H1 (cell line): ENCODE measurements at regions not wholly inside any gene's neighbourhood (a gene's known extent, or its start where the extent isn't known, plus 50 kb on each side); places are given as distances from the start of the nearest gene placed in this dataset.
"Not testable (repeated sequence)": the region's sequence is repeated elsewhere in the genome, so short reads cannot be mapped to it uniquely, and the experiment has no call there.

ENCODE experiments used
- CTCF ChIA-PET: fragments of 300-600 bp; sonication (Branson Sonifier 250); formaldehyde crosslinking; loops from one replicate; lab custom pipeline; 2021; ENCODE audit not compliant: partially characterized antibody; lab: Charles Lee
- POLR2A ChIA-PET: fragments of 300-600 bp; sonication (Branson Sonifier 250); formaldehyde crosslinking; loops from one replicate; lab custom pipeline; 2021; ENCODE audit warnings: inconsistent platforms; ENCODE audit not compliant: partially characterized antibody; lab: Charles Lee
- DNase-seq, 2 experiments: peaks; one replicate each; pipeline versions ENCODE4 v3.0.0 to v3.0.0-alpha.2; 2010 to 2022; ENCODE audit warnings: low spot score in 2 of 2, low read depth in 1 of 2, mixed read lengths in 1 of 2
- FAIRE-seq: peaks from 2 replicates; lab custom pipeline; 2011; peaks lifted over from hg19 to GRCh38; lab: Jason Lieb, UNC
- H2AFZ ChIP-seq: 2 replicates; pipeline ENCODE4 v1.8.1; 2012; ENCODE audit warnings: low read length, inconsistent platforms
- H2AK5ac ChIP-seq: 2 replicates; pipeline ENCODE4 v1.6.1; 2013; ENCODE audit warnings: low read depth, low read length
- H2BK120ac ChIP-seq: replicated peaks from 2 replicates; pipeline ENCODE3; 2013; ENCODE audit warnings: low read depth, low read length, inconsistent platforms
- H2BK12ac ChIP-seq: 2 replicates; pipeline ENCODE4 v1.6.1; 2013; ENCODE audit warnings: low read depth, low read length
- H2BK15ac ChIP-seq: 2 replicates; pipeline ENCODE4 v1.6.1; 2013; ENCODE audit warnings: low read length
- H2BK20ac ChIP-seq: 2 replicates; pipeline ENCODE4 v1.6.1; 2013; ENCODE audit warnings: low read length
- H2BK5ac ChIP-seq: 2 replicates; pipeline ENCODE4 v1.6.1; 2013; ENCODE audit warnings: low read depth, low read length
- H3K14ac ChIP-seq: 2 replicates; pipeline ENCODE4 v1.6.1; 2013; ENCODE audit warnings: inconsistent platforms; ENCODE audit not compliant: insufficient read length
- H3K18ac ChIP-seq: 2 replicates; pipeline ENCODE4 v1.6.1; 2013; ENCODE audit warnings: low read length; ENCODE audit errors: extremely low read depth
- H3K23ac ChIP-seq: 2 replicates; pipeline ENCODE4 v1.6.1; 2013; ENCODE audit warnings: inconsistent platforms; ENCODE audit not compliant: insufficient read length
- H3K23me2 ChIP-seq: 2 replicates; pipeline ENCODE4 v1.6.1; 2013; ENCODE audit warnings: low read depth, low read length
- H3K27ac ChIP-seq: 2 replicates; pipeline ENCODE4 v1.6.1; 2011; ENCODE audit warnings: low read depth, low read length, inconsistent platforms
- H3K27me3 ChIP-seq, 4 experiments: replicated peaks in 1 of 4; 1 replicate in 1 of 4; 2 replicates in 3 of 4; pipeline versions ENCODE4 v1.6.1 to v1.8.1; 2011 to 2013; ENCODE audit warnings: low read length in 3 of 4, mild to moderate bottlenecking in 3 of 4, inconsistent platforms in 2 of 4, mixed read lengths in 2 of 4, moderate library complexity in 1 of 4; ENCODE audit not compliant: control insufficient read depth in 3 of 4, insufficient read depth in 3 of 4; ENCODE audit errors: extremely low read depth in 1 of 4
- H3K36me3 ChIP-seq, 4 experiments: 2 replicates each; pipeline versions ENCODE4 v1.6.1 to v1.8.1; 2011 to 2013; ENCODE audit warnings: mild to moderate bottlenecking in 4 of 4, low read length in 3 of 4, moderate library complexity in 2 of 4, control low read depth in 1 of 4, inconsistent platforms in 1 of 4; ENCODE audit not compliant: insufficient read depth in 4 of 4, control insufficient read depth in 2 of 4
- H3K4ac ChIP-seq: replicated peaks from 2 replicates; pipeline ENCODE3; 2013; ENCODE audit warnings: low read length, low read depth, mixed read lengths, inconsistent platforms; ENCODE audit not compliant: insufficient read length
- H3K4me1 ChIP-seq, 4 experiments: replicated peaks in 1 of 4; 1 replicate in 1 of 4; 2 replicates in 3 of 4; pipeline versions ENCODE4 v1.6.1 to v1.8.1; 2011 to 2013; ENCODE audit warnings: low read length in 3 of 4, inconsistent platforms in 2 of 4, mixed read lengths in 1 of 4; ENCODE audit not compliant: insufficient read depth in 4 of 4, control insufficient read depth in 3 of 4
- H3K4me2 ChIP-seq, 2 experiments: 2 replicates each; pipeline versions ENCODE4 v1.6.1 to v1.8.1; 2011 to 2013; ENCODE audit warnings: low read depth in 2 of 2, low read length in 2 of 2, control low read depth in 1 of 2, inconsistent platforms in 1 of 2, mild to moderate bottlenecking in 1 of 2; ENCODE audit not compliant: insufficient read depth in 1 of 2
- H3K4me3 ChIP-seq, 4 experiments: fragments of 200-600, 300-600 bp in 1 of 4; sonication (generic), shearing (Covaris generic), sonication (Bioruptor Twin) in 1 of 4; 2 replicates each; pipeline versions ENCODE4 v1.5.1 to v1.8.1; 2011 to 2016; ENCODE audit warnings: low read length in 4 of 4, low read depth in 3 of 4, control low read depth in 2 of 4, inconsistent platforms in 2 of 4, mild to moderate bottlenecking in 2 of 4, mixed read lengths in 1 of 4, moderate library complexity in 1 of 4; ENCODE audit not compliant: insufficient read depth in 2 of 4; ENCODE audit errors: extremely low read depth in 1 of 4
- H3K56ac ChIP-seq: replicated peaks from 2 replicates; pipeline ENCODE3; 2013; ENCODE audit warnings: low read depth, mild to moderate bottlenecking, mixed read lengths, low read length, inconsistent platforms; ENCODE audit not compliant: insufficient read length
- H3K79me1 ChIP-seq: 2 replicates; pipeline ENCODE4 v1.6.1; 2013; ENCODE audit warnings: low read depth, low read length, control low read depth
- H3K79me2 ChIP-seq, 2 experiments: 2 replicates each; pipeline versions ENCODE4 v1.6.1 to v1.8.1; 2012 to 2013; ENCODE audit warnings: low read length in 2 of 2, mild to moderate bottlenecking in 2 of 2, inconsistent platforms in 1 of 2; ENCODE audit not compliant: insufficient read depth in 2 of 2, control insufficient read depth in 1 of 2
- H3K9ac ChIP-seq, 4 experiments: replicated peaks in 1 of 4; 1 replicate in 1 of 4; 2 replicates in 3 of 4; pipeline versions ENCODE4 v1.6.1 to v1.8.1; 2011 to 2013; ENCODE audit warnings: low read depth in 3 of 4, low read length in 3 of 4, control low read depth in 2 of 4, mild to moderate bottlenecking in 2 of 4, moderate library complexity in 2 of 4, inconsistent platforms in 1 of 4; ENCODE audit errors: extremely low read depth in 1 of 4
- H3K9me3 ChIP-seq, 2 experiments: 2 replicates each; pipeline versions ENCODE4 v1.6.1 to v1.8.1; 2012 to 2013; ENCODE audit warnings: mild to moderate bottlenecking in 2 of 2, moderate library complexity in 2 of 2, control low read depth in 1 of 2, inconsistent platforms in 1 of 2, low read depth in 1 of 2, low read length in 1 of 2, mixed read lengths in 1 of 2; ENCODE audit not compliant: insufficient read depth in 2 of 2
- H4K20me1 ChIP-seq, 2 experiments: replicated peaks in 1 of 2; 2 replicates each; pipeline versions ENCODE3 to v1.8.1; 2011 to 2013; ENCODE audit warnings: inconsistent platforms in 2 of 2, low read length in 2 of 2, mild to moderate bottlenecking in 1 of 2; ENCODE audit not compliant: insufficient read depth in 2 of 2, control insufficient read depth in 1 of 2
- H4K5ac ChIP-seq: 2 replicates; pipeline ENCODE4 v1.6.1; 2013; ENCODE audit warnings: low read length, low read depth, mixed read lengths, inconsistent platforms; ENCODE audit not compliant: insufficient read length
- H4K8ac ChIP-seq: 2 replicates; pipeline ENCODE4 v1.8.0; 2013; ENCODE audit warnings: mild to moderate bottlenecking, moderate library complexity, low read length, inconsistent platforms; ENCODE audit not compliant: insufficient read depth; ENCODE audit errors: extremely low read depth
- H4K91ac ChIP-seq: replicated peaks from 2 replicates; pipeline ENCODE3; 2013; ENCODE audit warnings: low read length, mixed read lengths, inconsistent platforms; ENCODE audit not compliant: insufficient read length
- WGBS, 2 experiments: shearing (Covaris generic) in 1 of 2; methylation state at CpG; one replicate each; pipeline versions ENCODE4 v1.1.6 to v1.1.7; 2013 to 2015; ENCODE audit warnings: low lambda C conversion rate in 2 of 2, mixed read lengths in 2 of 2, inconsistent platforms in 1 of 2, low coverage in 1 of 2, missing lambda C conversion rate in 1 of 2; ENCODE audit not compliant: insufficient replicate concordance in 2 of 2, insufficient coverage in 1 of 2, insufficient read length in 1 of 2; ENCODE audit errors: extremely low coverage in 1 of 2, missing lambda C conversion rate in 1 of 2; 5-methylcytosine and 5-hydroxymethylcytosine counted together

- FAIRE-seq, H3K18ac ChIP-seq, H2BK120ac ChIP-seq, H3K56ac ChIP-seq, H3K23me2 ChIP-seq, H2BK5ac ChIP-seq, H3K4me1 ChIP-seq, H3K36me3 ChIP-seq, H3K4ac ChIP-seq, H2AFZ ChIP-seq, H3K23ac ChIP-seq, H2AK5ac ChIP-seq, H3K4me3 ChIP-seq, H2BK20ac ChIP-seq, DNase-seq, H2BK15ac ChIP-seq, H3K4me2 ChIP-seq, H3K79me1 ChIP-seq, H3K9me3 ChIP-seq, H3K14ac ChIP-seq, H3K9ac ChIP-seq, H4K20me1 ChIP-seq, H4K91ac ChIP-seq, POLR2A ChIA-PET, H3K27ac ChIP-seq, H4K8ac ChIP-seq, H2BK12ac ChIP-seq, H3K27me3 ChIP-seq, H4K5ac ChIP-seq, H3K79me2 ChIP-seq: not testable (repeated sequence)
- CTCF ChIA-PET: interaction anchor here (0.8 kb wide), 1 partner anchor 162 kb away, joined by 3 read pairs; no protein-coding TSS in a partner anchor
- WGBS, 2 experiments: 92% methylated on average over 6 of the region's 6 CpGs; no CpG with 5 or more reads in 1 of the 2 experiments
Measured at GRCh38 chr5:23907-24306, 68.1 kb upstream of the PLEKHG4B start.

GRCh38 chr5:25067-25466, 66.9 kb upstream of the PLEKHG4B start:
- CTCF ChIA-PET: interaction anchor here (1.2 kb wide), 1 partner anchor 163 kb away, joined by 5 read pairs; no protein-coding TSS in a partner anchor
- H3K79me2 ChIP-seq: not testable (repeated sequence)

More at GRCh38 chr5:25067-25466, 66.9 kb upstream of the PLEKHG4B start:
- FAIRE-seq, H3K4me2 ChIP-seq, POLR2A ChIA-PET, H3K14ac ChIP-seq, H3K27ac ChIP-seq, H3K23ac ChIP-seq, DNase-seq, H4K5ac ChIP-seq, H2AFZ ChIP-seq, H4K8ac ChIP-seq, H3K79me1 ChIP-seq, H3K36me3 ChIP-seq, H2BK20ac ChIP-seq, H4K20me1 ChIP-seq, H3K4ac ChIP-seq, H3K9me3 ChIP-seq, H3K56ac ChIP-seq, H3K27me3 ChIP-seq, H2BK120ac ChIP-seq, H3K18ac ChIP-seq, H3K23me2 ChIP-seq, H2BK15ac ChIP-seq, H2BK12ac ChIP-seq, H2BK5ac ChIP-seq, H2AK5ac ChIP-seq, H3K9ac ChIP-seq, H4K91ac ChIP-seq, H3K4me1 ChIP-seq, H3K4me3 ChIP-seq: not testable (repeated sequence)
- WGBS, 2 experiments: 54% methylated on average over 2 of the region's 2 CpGs; no CpG with 5 or more reads in 1 of the 2 experiments
